H1 (cell line): ENCODE measurements at regions not wholly inside any gene's neighbourhood (a gene's known extent, or its start where the extent isn't known, plus 50 kb on each side); places are given as distances from the start of the nearest gene placed in this dataset.

Source experiments
- CTCF ChIA-PET: fragments of 300-600 bp; sonication (Branson Sonifier 250); formaldehyde crosslinking; loops from one replicate; lab custom pipeline; 2021; ENCODE audit not compliant: partially characterized antibody; lab: Charles Lee
- POLR2A ChIA-PET: fragments of 300-600 bp; sonication (Branson Sonifier 250); formaldehyde crosslinking; loops from one replicate; lab custom pipeline; 2021; ENCODE audit warnings: inconsistent platforms; ENCODE audit not compliant: partially characterized antibody; lab: Charles Lee
- DNase-seq, 2 experiments: peaks; one replicate each; pipeline versions ENCODE4 v3.0.0 to v3.0.0-alpha.2; 2010 to 2022; ENCODE audit warnings: low spot score in 2 of 2, low read depth in 1 of 2, mixed read lengths in 1 of 2
- FAIRE-seq: peaks from 2 replicates; lab custom pipeline; 2011; peaks lifted over from hg19 to GRCh38; lab: Jason Lieb, UNC
- H2AFZ ChIP-seq: 2 replicates; pipeline ENCODE4 v1.8.1; 2012; ENCODE audit warnings: low read length, inconsistent platforms
- H2AK5ac ChIP-seq: 2 replicates; pipeline ENCODE4 v1.6.1; 2013; ENCODE audit warnings: low read depth, low read length
- H2BK120ac ChIP-seq: replicated peaks from 2 replicates; pipeline ENCODE3; 2013; ENCODE audit warnings: low read depth, low read length, inconsistent platforms
- H2BK12ac ChIP-seq: 2 replicates; pipeline ENCODE4 v1.6.1; 2013; ENCODE audit warnings: low read depth, low read length
- H2BK15ac ChIP-seq: 2 replicates; pipeline ENCODE4 v1.6.1; 2013; ENCODE audit warnings: low read length
- H2BK20ac ChIP-seq: 2 replicates; pipeline ENCODE4 v1.6.1; 2013; ENCODE audit warnings: low read length
- H2BK5ac ChIP-seq: 2 replicates; pipeline ENCODE4 v1.6.1; 2013; ENCODE audit warnings: low read depth, low read length
- H3K14ac ChIP-seq: 2 replicates; pipeline ENCODE4 v1.6.1; 2013; ENCODE audit warnings: inconsistent platforms; ENCODE audit not compliant: insufficient read length
- H3K18ac ChIP-seq: 2 replicates; pipeline ENCODE4 v1.6.1; 2013; ENCODE audit warnings: low read length; ENCODE audit errors: extremely low read depth
- H3K23ac ChIP-seq: 2 replicates; pipeline ENCODE4 v1.6.1; 2013; ENCODE audit warnings: inconsistent platforms; ENCODE audit not compliant: insufficient read length
- H3K23me2 ChIP-seq: 2 replicates; pipeline ENCODE4 v1.6.1; 2013; ENCODE audit warnings: low read depth, low read length
- H3K27ac ChIP-seq: 2 replicates; pipeline ENCODE4 v1.6.1; 2011; ENCODE audit warnings: low read depth, low read length, inconsistent platforms
- H3K27me3 ChIP-seq, 4 experiments: replicated peaks in 1 of 4; 1 replicate in 1 of 4; 2 replicates in 3 of 4; pipeline versions ENCODE4 v1.6.1 to v1.8.1; 2011 to 2013; ENCODE audit warnings: low read length in 3 of 4, mild to moderate bottlenecking in 3 of 4, inconsistent platforms in 2 of 4, mixed read lengths in 2 of 4, moderate library complexity in 1 of 4; ENCODE audit not compliant: control insufficient read depth in 3 of 4, insufficient read depth in 3 of 4; ENCODE audit errors: extremely low read depth in 1 of 4
- H3K36me3 ChIP-seq, 4 experiments: 2 replicates each; pipeline versions ENCODE4 v1.6.1 to v1.8.1; 2011 to 2013; ENCODE audit warnings: mild to moderate bottlenecking in 4 of 4, low read length in 3 of 4, moderate library complexity in 2 of 4, control low read depth in 1 of 4, inconsistent platforms in 1 of 4; ENCODE audit not compliant: insufficient read depth in 4 of 4, control insufficient read depth in 2 of 4
- H3K4ac ChIP-seq: replicated peaks from 2 replicates; pipeline ENCODE3; 2013; ENCODE audit warnings: low read length, low read depth, mixed read lengths, inconsistent platforms; ENCODE audit not compliant: insufficient read length
- H3K4me1 ChIP-seq, 4 experiments: replicated peaks in 1 of 4; 1 replicate in 1 of 4; 2 replicates in 3 of 4; pipeline versions ENCODE4 v1.6.1 to v1.8.1; 2011 to 2013; ENCODE audit warnings: low read length in 3 of 4, inconsistent platforms in 2 of 4, mixed read lengths in 1 of 4; ENCODE audit not compliant: insufficient read depth in 4 of 4, control insufficient read depth in 3 of 4
- H3K4me2 ChIP-seq, 2 experiments: 2 replicates each; pipeline versions ENCODE4 v1.6.1 to v1.8.1; 2011 to 2013; ENCODE audit warnings: low read depth in 2 of 2, low read length in 2 of 2, control low read depth in 1 of 2, inconsistent platforms in 1 of 2, mild to moderate bottlenecking in 1 of 2; ENCODE audit not compliant: insufficient read depth in 1 of 2
- H3K4me3 ChIP-seq, 4 experiments: fragments of 200-600, 300-600 bp in 1 of 4; sonication (generic), shearing (Covaris generic), sonication (Bioruptor Twin) in 1 of 4; 2 replicates each; pipeline versions ENCODE4 v1.5.1 to v1.8.1; 2011 to 2016; ENCODE audit warnings: low read length in 4 of 4, low read depth in 3 of 4, control low read depth in 2 of 4, inconsistent platforms in 2 of 4, mild to moderate bottlenecking in 2 of 4, mixed read lengths in 1 of 4, moderate library complexity in 1 of 4; ENCODE audit not compliant: insufficient read depth in 2 of 4; ENCODE audit errors: extremely low read depth in 1 of 4
- H3K56ac ChIP-seq: replicated peaks from 2 replicates; pipeline ENCODE3; 2013; ENCODE audit warnings: low read depth, mild to moderate bottlenecking, mixed read lengths, low read length, inconsistent platforms; ENCODE audit not compliant: insufficient read length
- H3K79me1 ChIP-seq: 2 replicates; pipeline ENCODE4 v1.6.1; 2013; ENCODE audit warnings: low read depth, low read length, control low read depth
- H3K79me2 ChIP-seq, 2 experiments: 2 replicates each; pipeline versions ENCODE4 v1.6.1 to v1.8.1; 2012 to 2013; ENCODE audit warnings: low read length in 2 of 2, mild to moderate bottlenecking in 2 of 2, inconsistent platforms in 1 of 2; ENCODE audit not compliant: insufficient read depth in 2 of 2, control insufficient read depth in 1 of 2
- H3K9ac ChIP-seq, 4 experiments: replicated peaks in 1 of 4; 1 replicate in 1 of 4; 2 replicates in 3 of 4; pipeline versions ENCODE4 v1.6.1 to v1.8.1; 2011 to 2013; ENCODE audit warnings: low read depth in 3 of 4, low read length in 3 of 4, control low read depth in 2 of 4, mild to moderate bottlenecking in 2 of 4, moderate library complexity in 2 of 4, inconsistent platforms in 1 of 4; ENCODE audit errors: extremely low read depth in 1 of 4
- H3K9me3 ChIP-seq, 2 experiments: 2 replicates each; pipeline versions ENCODE4 v1.6.1 to v1.8.1; 2012 to 2013; ENCODE audit warnings: mild to moderate bottlenecking in 2 of 2, moderate library complexity in 2 of 2, control low read depth in 1 of 2, inconsistent platforms in 1 of 2, low read depth in 1 of 2, low read length in 1 of 2, mixed read lengths in 1 of 2; ENCODE audit not compliant: insufficient read depth in 2 of 2
- H4K20me1 ChIP-seq, 2 experiments: replicated peaks in 1 of 2; 2 replicates each; pipeline versions ENCODE3 to v1.8.1; 2011 to 2013; ENCODE audit warnings: inconsistent platforms in 2 of 2, low read length in 2 of 2, mild to moderate bottlenecking in 1 of 2; ENCODE audit not compliant: insufficient read depth in 2 of 2, control insufficient read depth in 1 of 2
- H4K5ac ChIP-seq: 2 replicates; pipeline ENCODE4 v1.6.1; 2013; ENCODE audit warnings: low read length, low read depth, mixed read lengths, inconsistent platforms; ENCODE audit not compliant: insufficient read length
- H4K8ac ChIP-seq: 2 replicates; pipeline ENCODE4 v1.8.0; 2013; ENCODE audit warnings: mild to moderate bottlenecking, moderate library complexity, low read length, inconsistent platforms; ENCODE audit not compliant: insufficient read depth; ENCODE audit errors: extremely low read depth
- H4K91ac ChIP-seq: replicated peaks from 2 replicates; pipeline ENCODE3; 2013; ENCODE audit warnings: low read length, mixed read lengths, inconsistent platforms; ENCODE audit not compliant: insufficient read length
- GTF2F1 ChIP-seq: IDR thresholded peaks from 2 replicates; pipeline ENCODE4 v1.6.1; 2012; ENCODE audit warnings: low read depth, low read length, improper control_type of control experiment, borderline replicate concordance
- POLR2A ChIP-seq, 2 experiments: IDR thresholded peaks; 1 replicate in 1 of 2; 2 replicates in 1 of 2; pipeline ENCODE4 v1.6.1; 2011; ENCODE audit warnings: low read depth in 2 of 2, low read length in 2 of 2, mild to moderate bottlenecking in 2 of 2; ENCODE audit errors: control extremely low read depth in 1 of 2
- SAP30 ChIP-seq: fragments of 300-600 bp; sonication (generic); IDR thresholded peaks from 2 replicates; pipeline ENCODE4 v1.7.1; 2012; ENCODE audit warnings: low read length, moderate library complexity, mild to moderate bottlenecking, inconsistent platforms; ENCODE audit not compliant: insufficient read depth, insufficient replicate concordance
- SRF ChIP-seq: IDR thresholded peaks from 2 replicates; pipeline ENCODE4 v1.6.1; 2011; ENCODE audit warnings: mild to moderate bottlenecking, low read depth, low read length, moderate library complexity
- WGBS, 2 experiments: shearing (Covaris generic) in 1 of 2; methylation state at CpG; one replicate each; pipeline versions ENCODE4 v1.1.6 to v1.1.7; 2013 to 2015; ENCODE audit warnings: low lambda C conversion rate in 2 of 2, mixed read lengths in 2 of 2, inconsistent platforms in 1 of 2, low coverage in 1 of 2, missing lambda C conversion rate in 1 of 2; ENCODE audit not compliant: insufficient replicate concordance in 2 of 2, insufficient coverage in 1 of 2, insufficient read length in 1 of 2; ENCODE audit errors: extremely low coverage in 1 of 2, missing lambda C conversion rate in 1 of 2; 5-methylcytosine and 5-hydroxymethylcytosine counted together

DNA sequence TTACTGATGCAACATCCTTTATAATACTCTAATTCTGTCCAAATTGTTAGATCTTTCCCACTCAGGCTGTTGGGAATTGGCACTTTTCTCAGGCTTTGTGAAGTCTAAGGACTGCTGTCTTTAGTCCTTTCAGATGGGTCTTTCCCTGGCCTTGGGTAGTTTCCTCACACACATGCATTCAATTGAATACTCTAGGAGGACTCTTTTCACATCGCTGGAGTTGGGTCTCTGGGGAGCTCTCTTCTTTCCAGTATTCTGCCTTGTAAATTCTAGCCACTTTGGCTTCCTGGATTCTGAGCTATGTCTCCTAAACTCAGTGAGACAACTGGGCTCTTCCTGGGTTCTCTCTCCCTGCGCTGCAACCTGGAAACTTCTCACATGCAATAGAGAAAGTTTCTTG is 215.5 kb downstream of the SNX18 start:
- Histone ChIP-seq H3K18ac (no peak overlapping the region), H3K23me2 (no peaks in the 10 kb centered on the region), H4K91ac (no peak overlapping the region), H4K8ac (no peak overlapping the region), H2BK20ac (no peak overlapping the region), H2BK5ac (no peak overlapping the region), H3K27me3 (no peaks in the 10 kb centered on the region), H4K5ac (no peak overlapping the region), H2BK120ac (no peak overlapping the region), H3K36me3 (no peaks in the 10 kb centered on the region), H3K79me1 (no peaks in the 10 kb centered on the region), H2BK15ac (no peak overlapping the region), H3K4me3 (no peak overlapping the region), H3K27ac (no peak overlapping the region), H2BK12ac (no peak overlapping the region), H3K14ac (no peak overlapping the region), H3K4me1 (0 out of 7 replicates have a peak, but pooled peaks cover 0 to 1% (median 0%) of the 10 kb centered on the region in 4 experiments), H4K20me1 (no peaks in the 10 kb centered on the region), H3K4me2 (no peak overlapping the region), H3K9ac (no peak overlapping the region), H3K56ac (no peak overlapping the region), H3K9me3 (no peaks in the 10 kb centered on the region)
- POLR2A ChIA-PET: no interaction called here
- CTCF ChIA-PET: interaction anchor here (1.2 kb wide), 1 partner anchor 134 kb away, joined by 3 read pairs; no protein-coding TSS in a partner anchor
- 69% methylated on average over 2 of the region's 2 CpGs; no CpG with 5 or more reads in 1 of the 2 experiments for WGBS, 2 experiments
- no peak for TF ChIP-seq SRF
- no peak for TF ChIP-seq GTF2F1
- TF ChIP-seq SAP30: no peak
- no peak for TF ChIP-seq POLR2A (IDR thresholded peaks at IDR 0.05; ENCODE audit: control extremely low read depth in 1 of 2, low read depth in 2 of 2, low read length in 2 of 2)
- TF ChIP-seq, all 59 proteins: peak for 0
- no peak overlapping the region for H3K4ac ChIP-seq
- FAIRE-seq (no peak), DNase-seq (no peak)
- no peak overlapping the region for H2AFZ ChIP-seq
- H3K23ac ChIP-seq: no peak overlapping the region
- no peak overlapping the region for H2AK5ac ChIP-seq
- H3K79me2 ChIP-seq: no peaks in the 10 kb centered on the region
